HepG2 (cell line): ENCODE measurements at regions not wholly inside any gene's neighbourhood (a gene's known extent, or its start where the extent isn't known, plus 50 kb on each side); places are given as distances from the start of the nearest gene placed in this dataset.

Experiments
- ATAC-seq: fragments of 200-7000 bp; cut with Tn5 transposase; 3 replicates; pipeline ENCODE4 v1.9.1; 2020; ENCODE audit warnings: mild to moderate bottlenecking, moderate library complexity
- BruUV-seq: library from RNA; stranded (reverse); fragments of 400-500 nt; replicated peaks from 2 replicates; lab custom pipeline; 2021; lab: Mats Ljungman, UMichigan
- CTCF ChIA-PET: fragments of 300-600 bp; formaldehyde crosslinking; extraction: SDS; loops from one replicate; lab custom pipeline; 2021; ENCODE audit warnings: low total read pairs, inconsistent platforms, low intra/inter-chr PET ratio; lab: Yijun Ruan, JAX
- POLR2A ChIA-PET: fragments of 350-600 bp; sonication (Branson Sonifier 250); formaldehyde crosslinking; loops from one replicate; lab custom pipeline; 2020; ENCODE audit warnings: antibody characterized with exemption, inconsistent platforms; lab: Yijun Ruan, JAX
- DNase-seq: peaks from one replicate; pipeline ENCODE4 v3.0.0-alpha.2; 2015; ENCODE audit warnings: low spot score
- FAIRE-seq: peaks from 3 replicates; lab custom pipeline; 2011; peaks lifted over from hg19 to GRCh38; lab: Jason Lieb, UNC
- H2AFZ ChIP-seq: one replicate; pipeline ENCODE4 v1.6.1; 2011; ENCODE audit warnings: low read length, inconsistent platforms
- H3K27ac ChIP-seq: fragments of 300-600 bp; 3 replicates; pipeline ENCODE4 v1.8.0; 2011; ENCODE audit warnings: mixed run types, mild to moderate bottlenecking, mixed read lengths, low read length, inconsistent platforms; ENCODE audit not compliant: insufficient read depth; ENCODE audit errors: extremely low read length
- H3K27me3 ChIP-seq, 2 experiments: fragments of 200-600 bp in 1 of 2; 2 replicates in 1 of 2; 3 replicates in 1 of 2; pipeline versions ENCODE4 v1.6.0 to v1.8.0; 2011; ENCODE audit warnings: low read length in 2 of 2, mild to moderate bottlenecking in 2 of 2, moderate library complexity in 2 of 2, inconsistent platforms in 1 of 2; ENCODE audit not compliant: insufficient read depth in 2 of 2, control insufficient read depth in 1 of 2
- H3K36me3 ChIP-seq, 2 experiments: fragments of 200-600 bp in 1 of 2; replicated peaks in 1 of 2; 2 replicates in 1 of 2; 3 replicates in 1 of 2; pipeline versions ENCODE4 v1.5.1 to v1.8.0; 2011; ENCODE audit warnings: low read length in 2 of 2, inconsistent platforms in 1 of 2; ENCODE audit not compliant: insufficient read depth in 2 of 2, control insufficient read depth in 1 of 2
- H3K4me1 ChIP-seq: 2 replicates; pipeline ENCODE4 v1.5.1; 2012; ENCODE audit warnings: low read length, inconsistent platforms; ENCODE audit not compliant: insufficient read depth
- H3K4me2 ChIP-seq: 2 replicates; pipeline ENCODE4 v1.6.0; 2011; ENCODE audit warnings: low read depth, low read length, inconsistent platforms
- H3K4me3 ChIP-seq, 3 experiments: fragments of 200-600 bp in 1 of 3; sonication (generic), shearing (Covaris generic) in 1 of 3; replicated peaks in 1 of 3; 2 replicates each; pipeline ENCODE4 v1.5.1; 2011 to 2016; ENCODE audit warnings: low read length in 3 of 3, inconsistent platforms in 2 of 3, low read depth in 2 of 3, mild to moderate bottlenecking in 2 of 3, control low read depth in 1 of 3, mixed read lengths in 1 of 3; ENCODE audit not compliant: insufficient read depth in 1 of 3
- H3K79me2 ChIP-seq: one replicate; pipeline ENCODE4 v1.6.1; 2011; ENCODE audit warnings: low read length, inconsistent platforms; ENCODE audit not compliant: insufficient read depth
- H3K9ac ChIP-seq: 2 replicates; pipeline ENCODE4 v1.6.0; 2011; ENCODE audit warnings: mild to moderate bottlenecking, low read depth, low read length, inconsistent platforms; ENCODE audit not compliant: insufficient read depth
- H3K9me3 ChIP-seq: 2 replicates; pipeline ENCODE4 v1.5.1; 2012; ENCODE audit warnings: mild to moderate bottlenecking, low read length
- H4K20me1 ChIP-seq: 2 replicates; pipeline ENCODE4 v1.6.0; 2011; ENCODE audit warnings: inconsistent platforms, mild to moderate bottlenecking, low read length, moderate library complexity; ENCODE audit not compliant: insufficient read depth
- KDM5A ChIP-seq: fragments of 200-600 bp; sonication (generic); IDR thresholded peaks from 2 replicates; pipeline ENCODE4 v1.7.0; 2018; ENCODE audit warnings: antibody characterized with exemption, mild to moderate bottlenecking, low read length, borderline replicate concordance
- PRPF4 ChIP-seq: fragments of 200-400 bp; formaldehyde crosslinking; IDR thresholded peaks from 2 replicates; pipeline ENCODE4 v1.6.1; 2016; ENCODE audit warnings: low read length, low read depth; ENCODE audit not compliant: poor library complexity, severe bottlenecking
- REXO4 ChIP-seq: sonication (generic); formaldehyde crosslinking; IDR thresholded peaks from 2 replicates; pipeline ENCODE4 v1.8.0; 2022; ENCODE audit warnings: missing genetic modification reagents, mild to moderate bottlenecking, borderline replicate concordance
- SMAD9 ChIP-seq: sonication (generic); formaldehyde crosslinking; IDR thresholded peaks from 2 replicates; pipeline ENCODE4 v1.5.1; 2020; ENCODE audit warnings: mild to moderate bottlenecking, missing genetic modification reagents
- SP2 ChIP-seq: sonication (generic); formaldehyde crosslinking; IDR thresholded peaks from 2 replicates; pipeline ENCODE4 v1.5.1; 2020; ENCODE audit warnings: mild to moderate bottlenecking, missing genetic modification reagents
- STAG1 ChIP-seq: sonication (generic); formaldehyde crosslinking; IDR thresholded peaks from 2 replicates; pipeline ENCODE4 v1.4.0; 2020; ENCODE audit warnings: missing genetic modification reagents
- SYNCRIP ChIP-seq: fragments of 200-400 bp; formaldehyde crosslinking; IDR thresholded peaks from 2 replicates; pipeline ENCODE4 v1.6.1; 2018; ENCODE audit warnings: mild to moderate bottlenecking, low read depth, low read length; ENCODE audit not compliant: insufficient read depth
- TARDBP ChIP-seq: sonication (generic); formaldehyde crosslinking; IDR thresholded peaks from 2 replicates; pipeline ENCODE4 v1.8.0; 2022; ENCODE audit warnings: mild to moderate bottlenecking, missing genetic modification reagents
- TCF12 ChIP-seq, 2 experiments: fragments of 450-650 bp in 1 of 2; sonication (generic) in 1 of 2; formaldehyde crosslinking in 1 of 2; IDR thresholded peaks; 2 replicates each; pipeline versions ENCODE4 v1.6.1 to v1.8.0; 2017 to 2022; ENCODE audit warnings: antibody characterized with exemption in 1 of 2, mild to moderate bottlenecking in 1 of 2, missing genetic modification reagents in 1 of 2, moderate library complexity in 1 of 2
- ZBTB7B ChIP-seq: sonication (generic); formaldehyde crosslinking; IDR thresholded peaks from 2 replicates; pipeline ENCODE4 v1.4.0; 2020; ENCODE audit warnings: missing genetic modification reagents
- ZBTB8A ChIP-seq: sonication (generic); formaldehyde crosslinking; IDR thresholded peaks from 2 replicates; pipeline ENCODE4 v1.4.0; 2020; ENCODE audit warnings: mild to moderate bottlenecking, low read depth, missing genetic modification reagents, borderline replicate concordance
- ZC3H13 ChIP-seq: sonication (generic); formaldehyde crosslinking; IDR thresholded peaks from 2 replicates; pipeline ENCODE4 v1.8.1; 2023; ENCODE audit warnings: mild to moderate bottlenecking, missing genetic modification reagents, moderate library complexity
- ZNF335 ChIP-seq: sonication (generic); formaldehyde crosslinking; IDR thresholded peaks from 2 replicates; pipeline ENCODE4 v1.4.0; 2020; ENCODE audit warnings: missing genetic modification reagents
- ZNF430 ChIP-seq: sonication (generic); formaldehyde crosslinking; IDR thresholded peaks from 2 replicates; pipeline ENCODE4 v1.9.0; 2021; ENCODE audit warnings: mild to moderate bottlenecking, missing genetic modification reagents
- ZNF431 ChIP-seq: sonication (generic); formaldehyde crosslinking; IDR thresholded peaks from 2 replicates; pipeline ENCODE4 v1.9.0; 2022; ENCODE audit warnings: missing genetic modification reagents, low read depth, mild to moderate bottlenecking, borderline replicate concordance
- WGBS: methylation state at CpG from one replicate; pipeline ENCODE4 v1.1.6; 2017; ENCODE audit warnings: low lambda C conversion rate; 5-methylcytosine and 5-hydroxymethylcytosine counted together
- in situ Hi-C: cut with HindIII; loops from 2 replicates; pipeline ENCODE4 v1.10.0; 2017; ENCODE audit warnings: low pct_unique_long_range_greater_than_20kb; ENCODE audit not compliant: extremely low pct_ligation_motif_present
- intact Hi-C: fragments of 100-400 bp; cut with micrococcal nuclease; formaldehyde crosslinking; loops from one replicate; pipeline ENCODE4 v1.10.0; 2022; ENCODE audit not compliant: unreplicated experiment
- TF ChIP-seq, protein P1 (sequence below): sonication (generic); formaldehyde crosslinking; conservative IDR thresholded peaks from 2 replicates; pipeline ENCODE4 v1.8.0; 2022; ENCODE audit warnings: mild to moderate bottlenecking, moderate library complexity, missing genetic modification reagents
- TF ChIP-seq, protein P2 (sequence below): fragments of 450-650 bp; IDR thresholded peaks from 2 replicates; pipeline ENCODE4 v1.6.1; 2016
- TF ChIP-seq, protein P3 (sequence below): sonication (generic); formaldehyde crosslinking; IDR thresholded peaks from 2 replicates; pipeline ENCODE4 v1.8.1; 2023; ENCODE audit warnings: missing genetic modification reagents, mild to moderate bottlenecking, borderline replicate concordance

DNA sequence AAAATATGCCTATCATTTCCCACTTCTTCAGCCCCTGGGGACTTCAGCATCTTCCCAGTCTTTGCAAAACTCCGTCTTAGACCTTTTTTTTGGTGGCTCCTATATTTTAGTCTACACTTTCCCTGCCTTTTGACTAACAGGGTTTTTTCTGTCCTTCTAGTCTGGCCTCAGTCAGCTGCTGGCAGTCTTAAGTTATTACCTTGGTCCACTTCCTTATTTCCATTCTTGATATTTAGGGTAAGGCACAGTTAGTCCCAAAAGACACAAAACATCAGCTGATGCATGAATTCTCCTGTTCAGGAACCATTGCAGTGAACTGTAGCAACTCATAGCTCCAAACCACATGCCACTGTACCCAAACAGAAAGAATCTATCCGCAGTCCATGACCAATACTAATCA, 234.6 kb upstream of the RFC3 start:
- Histone ChIP-seq H3K4me1 (no peaks in the 10 kb centered on the region), H2AFZ (no peak overlapping the region), H3K27ac (no peak overlapping the region), H3K4me3 (no peak overlapping the region), H4K20me1 (no peaks in the 10 kb centered on the region), H3K4me2 (no peak overlapping the region), H3K36me3 (no peaks in the 10 kb centered on the region), H3K9me3 (no peaks in the 10 kb centered on the region), H3K79me2 (no peaks in the 10 kb centered on the region), H3K9ac (no peak overlapping the region), H3K27me3 (no peaks in the 10 kb centered on the region)
- TF ChIP-seq ZNF430 (CRISPR knock-in tag): no peak
- TF ChIP-seq ZC3H13: no peak
- TF ChIP-seq, protein P1, sequence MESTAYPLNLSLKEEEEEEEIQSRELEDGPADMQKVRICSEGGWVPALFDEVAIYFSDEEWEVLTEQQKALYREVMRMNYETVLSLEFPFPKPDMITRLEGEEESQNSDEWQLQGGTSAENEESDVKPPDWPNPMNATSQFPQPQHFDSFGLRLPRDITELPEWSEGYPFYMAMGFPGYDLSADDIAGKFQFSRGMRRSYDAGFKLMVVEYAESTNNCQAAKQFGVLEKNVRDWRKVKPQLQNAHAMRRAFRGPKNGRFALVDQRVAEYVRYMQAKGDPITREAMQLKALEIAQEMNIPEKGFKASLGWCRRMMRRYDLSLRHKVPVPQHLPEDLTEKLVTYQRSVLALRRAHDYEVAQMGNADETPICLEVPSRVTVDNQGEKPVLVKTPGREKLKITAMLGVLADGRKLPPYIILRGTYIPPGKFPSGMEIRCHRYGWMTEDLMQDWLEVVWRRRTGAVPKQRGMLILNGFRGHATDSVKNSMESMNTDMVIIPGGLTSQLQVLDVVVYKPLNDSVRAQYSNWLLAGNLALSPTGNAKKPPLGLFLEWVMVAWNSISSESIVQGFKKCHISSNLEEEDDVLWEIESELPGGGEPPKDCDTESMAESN: no peak
- TF ChIP-seq, protein P2, sequence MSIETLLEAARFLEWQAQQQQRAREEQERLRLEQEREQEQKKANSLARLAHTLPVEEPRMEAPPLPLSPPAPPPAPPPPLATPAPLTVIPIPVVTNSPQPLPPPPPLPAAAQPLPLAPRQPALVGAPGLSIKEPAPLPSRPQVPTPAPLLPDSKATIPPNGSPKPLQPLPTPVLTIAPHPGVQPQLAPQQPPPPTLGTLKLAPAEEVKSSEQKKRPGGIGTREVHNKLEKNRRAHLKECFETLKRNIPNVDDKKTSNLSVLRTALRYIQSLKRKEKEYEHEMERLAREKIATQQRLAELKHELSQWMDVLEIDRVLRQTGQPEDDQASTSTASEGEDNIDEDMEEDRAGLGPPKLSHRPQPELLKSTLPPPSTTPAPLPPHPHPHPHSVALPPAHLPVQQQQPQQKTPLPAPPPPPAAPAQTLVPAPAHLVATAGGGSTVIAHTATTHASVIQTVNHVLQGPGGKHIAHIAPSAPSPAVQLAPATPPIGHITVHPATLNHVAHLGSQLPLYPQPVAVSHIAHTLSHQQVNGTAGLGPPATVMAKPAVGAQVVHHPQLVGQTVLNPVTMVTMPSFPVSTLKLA: no peak
- no peak for TF ChIP-seq SP2 (CRISPR knock-in tag)
- TF ChIP-seq SMAD9 (CRISPR knock-in tag): no peak
- no peak for TF ChIP-seq KDM5A
- TF ChIP-seq REXO4: no peak
- no peak for TF ChIP-seq ZNF431 (CRISPR knock-in tag)
- TF ChIP-seq, protein P3, sequence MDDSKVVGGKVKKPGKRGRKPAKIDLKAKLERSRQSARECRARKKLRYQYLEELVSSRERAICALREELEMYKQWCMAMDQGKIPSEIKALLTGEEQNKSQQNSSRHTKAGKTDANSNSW: no peak
- TF ChIP-seq SYNCRIP: no peak
- no peak for TF ChIP-seq PRPF4
- TF ChIP-seq ZBTB8A (CRISPR knock-in tag): no peak
- TF ChIP-seq TCF12 (IDR thresholded peaks at IDR 0.05): no peak
- no peak for TF ChIP-seq TCF12 (CRISPR knock-in tag; IDR thresholded peaks at IDR 0.05)
- TF ChIP-seq ZBTB7B (CRISPR knock-in tag): no peak
- no peak for TF ChIP-seq STAG1 (CRISPR knock-in tag)
- no peak for TF ChIP-seq TARDBP (CRISPR knock-in tag)
- TF ChIP-seq ZNF335 (CRISPR knock-in tag): no peak
- ATAC-seq (no peak), DNase-seq (no peak), FAIRE-seq (no peak)
- CTCF ChIA-PET: no interaction called here
- intact Hi-C loops: no loop called here
- no TSS peak for BruUV-seq
- POLR2A ChIA-PET: no interaction called here
- in situ Hi-C loops: no loop called here
- WGBS: 90% methylated on average over 2 of the region's 2 CpGs
